DOHH2 (cell line): ENCODE measurements at regions not wholly inside any gene's neighbourhood (a gene's known extent, or its start where the extent isn't known, plus 50 kb on each side); places are given as distances from the start of the nearest gene placed in this dataset.

ENCODE experiments used
- H3F3A ChIP-seq: fragments of 200-600 bp; sonication (generic), shearing (Covaris generic); 2 replicates; pipeline ENCODE4 v1.6.0; 2016; ENCODE audit warnings: antibody characterized with exemption, mild to moderate bottlenecking; ENCODE audit not compliant: control insufficient read depth, insufficient read depth
- H3K27ac ChIP-seq: fragments of 200-600 bp; sonication (generic); 2 replicates; pipeline ENCODE4 v1.5.1; 2014; ENCODE audit warnings: low read depth, mild to moderate bottlenecking, low read length, moderate library complexity
- H3K27me3 ChIP-seq: fragments of 200-600 bp; sonication (generic); 2 replicates; pipeline ENCODE4 v1.6.1; 2014; ENCODE audit warnings: mild to moderate bottlenecking, low read length, mixed read lengths; ENCODE audit not compliant: control insufficient read depth
- H3K36me3 ChIP-seq: fragments of 200-600 bp; sonication (generic); 2 replicates; pipeline ENCODE4 v1.6.1; 2014; ENCODE audit warnings: mild to moderate bottlenecking, low read length, moderate library complexity, mixed read lengths; ENCODE audit not compliant: control insufficient read depth
- H3K4me1 ChIP-seq: fragments of 200-600 bp; sonication (generic); 2 replicates; pipeline ENCODE4 v1.6.1; 2014; ENCODE audit warnings: mild to moderate bottlenecking, low read length, mixed read lengths; ENCODE audit not compliant: control insufficient read depth
- H3K4me2 ChIP-seq: fragments of 200-600 bp; sonication (generic); 2 replicates; pipeline ENCODE4 v1.6.0; 2014; ENCODE audit warnings: mild to moderate bottlenecking, low read length, moderate library complexity
- H3K4me3 ChIP-seq: fragments of 200-600 bp; sonication (generic); 2 replicates; pipeline ENCODE4 v1.5.1; 2014; ENCODE audit warnings: mild to moderate bottlenecking, low read length, mixed read lengths
- H3K79me2 ChIP-seq: fragments of 200-600 bp; sonication (generic); 2 replicates; pipeline ENCODE4 v1.6.1; 2014; ENCODE audit warnings: mild to moderate bottlenecking, low read length, mixed read lengths; ENCODE audit not compliant: control insufficient read depth
- H3K9me2 ChIP-seq: fragments of 200-600 bp; sonication (generic); replicated peaks from 2 replicates; pipeline ENCODE4 v1.6.1; 2014; ENCODE audit warnings: mild to moderate bottlenecking, low read length, mixed read lengths; ENCODE audit not compliant: control insufficient read depth
- H3K9me3 ChIP-seq: fragments of 200-600 bp; sonication (generic); 2 replicates; pipeline ENCODE4 v1.6.1; 2014; ENCODE audit warnings: antibody characterized with exemption, low read length, mixed read lengths; ENCODE audit not compliant: control insufficient read depth, insufficient read depth
- H4K20me1 ChIP-seq: fragments of 200-600 bp; sonication (generic); 2 replicates; pipeline ENCODE4 v1.6.0; 2014; ENCODE audit warnings: low read depth, mild to moderate bottlenecking, antibody characterized with exemption, low read length, moderate library complexity; ENCODE audit not compliant: control insufficient read depth, insufficient read depth
- EZH2phosphoT487 ChIP-seq: fragments of 200-600 bp; sonication (generic); IDR thresholded peaks from 2 replicates; pipeline ENCODE4 v1.6.1; 2017; ENCODE audit warnings: borderline replicate concordance, mild to moderate bottlenecking, antibody characterized with exemption, low read length, moderate library complexity, mixed read lengths
- TF ChIP-seq, protein P1 (sequence below): fragments of 200-600 bp; sonication (generic); IDR thresholded peaks from one replicate; pipeline ENCODE4 v1.5.1; 2014; ENCODE audit warnings: antibody characterized with exemption, mild to moderate bottlenecking, low read depth, low read length; ENCODE audit not compliant: poor library complexity, severe bottlenecking

DNA sequence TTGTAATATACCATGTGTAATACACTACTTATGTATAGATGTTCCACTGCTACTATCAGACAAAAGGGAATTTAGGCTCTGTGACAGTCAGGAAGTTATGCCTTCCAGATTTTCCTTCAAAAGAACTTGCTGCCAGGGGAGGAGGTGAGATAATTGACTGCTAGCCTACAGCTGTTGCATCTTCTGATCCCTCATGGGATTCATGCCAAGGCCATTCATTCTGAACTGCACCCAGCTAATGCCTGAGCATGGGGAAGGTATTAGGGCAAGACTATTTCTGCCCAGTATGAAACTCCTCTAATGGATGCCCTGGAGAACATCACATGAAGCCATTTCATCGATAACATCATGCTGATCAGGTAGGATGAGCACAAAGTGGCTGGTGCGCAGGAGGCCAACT lies 746.5 kb upstream of the ZNF608 start:
- Histone ChIP-seq H3K9me2 (no peaks in the 10 kb centered on the region), H3K36me3 (no peaks in the 10 kb centered on the region), H4K20me1 (no peaks in the 10 kb centered on the region), H3K9me3 (no peaks in the 10 kb centered on the region), H3K27me3 (no peaks in the 10 kb centered on the region), H3K27ac (no peak overlapping the region), H3F3A (no peaks in the 10 kb centered on the region), H3K4me2 (no peak overlapping the region), H3K4me1 (no peaks in the 10 kb centered on the region), H3K79me2 (no peaks in the 10 kb centered on the region), H3K4me3 (no peak overlapping the region)
- TF ChIP-seq, protein P1, sequence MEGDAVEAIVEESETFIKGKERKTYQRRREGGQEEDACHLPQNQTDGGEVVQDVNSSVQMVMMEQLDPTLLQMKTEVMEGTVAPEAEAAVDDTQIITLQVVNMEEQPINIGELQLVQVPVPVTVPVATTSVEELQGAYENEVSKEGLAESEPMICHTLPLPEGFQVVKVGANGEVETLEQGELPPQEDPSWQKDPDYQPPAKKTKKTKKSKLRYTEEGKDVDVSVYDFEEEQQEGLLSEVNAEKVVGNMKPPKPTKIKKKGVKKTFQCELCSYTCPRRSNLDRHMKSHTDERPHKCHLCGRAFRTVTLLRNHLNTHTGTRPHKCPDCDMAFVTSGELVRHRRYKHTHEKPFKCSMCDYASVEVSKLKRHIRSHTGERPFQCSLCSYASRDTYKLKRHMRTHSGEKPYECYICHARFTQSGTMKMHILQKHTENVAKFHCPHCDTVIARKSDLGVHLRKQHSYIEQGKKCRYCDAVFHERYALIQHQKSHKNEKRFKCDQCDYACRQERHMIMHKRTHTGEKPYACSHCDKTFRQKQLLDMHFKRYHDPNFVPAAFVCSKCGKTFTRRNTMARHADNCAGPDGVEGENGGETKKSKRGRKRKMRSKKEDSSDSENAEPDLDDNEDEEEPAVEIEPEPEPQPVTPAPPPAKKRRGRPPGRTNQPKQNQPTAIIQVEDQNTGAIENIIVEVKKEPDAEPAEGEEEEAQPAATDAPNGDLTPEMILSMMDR, result no peak
- no peak for TF ChIP-seq EZH2phosphoT487

DNA sequence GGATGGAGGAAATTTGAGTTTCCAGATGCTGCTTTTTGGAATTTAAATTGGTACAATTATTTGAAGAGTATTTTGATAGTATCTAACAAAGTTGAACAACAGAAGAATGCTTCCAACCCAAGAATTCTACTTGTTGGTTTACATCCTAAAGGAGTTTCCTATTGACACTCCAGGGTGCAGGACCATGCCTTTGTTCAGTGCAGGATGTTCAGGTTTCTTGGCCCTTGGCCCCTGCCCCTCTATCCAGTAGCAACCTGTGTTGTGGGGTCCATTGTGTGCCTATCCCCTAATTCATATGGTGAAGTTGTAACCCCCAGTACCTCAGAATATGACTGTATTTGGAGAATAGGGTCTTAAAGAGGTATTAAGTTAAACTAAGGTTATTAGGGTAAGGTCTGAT lies 750.0 kb upstream of the ZNF608 start:
- Histone ChIP-seq H4K20me1 (no peaks in the 10 kb centered on the region), H3K4me1 (no peaks in the 10 kb centered on the region), H3K9me2 (no peaks in the 10 kb centered on the region), H3K27me3 (no peaks in the 10 kb centered on the region), H3K79me2 (no peaks in the 10 kb centered on the region), H3K4me2 (no peak overlapping the region), H3K27ac (no peak overlapping the region), H3K9me3 (no peaks in the 10 kb centered on the region), H3K4me3 (no peak overlapping the region), H3F3A (no peaks in the 10 kb centered on the region), H3K36me3 (no peaks in the 10 kb centered on the region)
- TF ChIP-seq, protein P1, result no peak
- TF ChIP-seq EZH2phosphoT487, result no peak

DNA sequence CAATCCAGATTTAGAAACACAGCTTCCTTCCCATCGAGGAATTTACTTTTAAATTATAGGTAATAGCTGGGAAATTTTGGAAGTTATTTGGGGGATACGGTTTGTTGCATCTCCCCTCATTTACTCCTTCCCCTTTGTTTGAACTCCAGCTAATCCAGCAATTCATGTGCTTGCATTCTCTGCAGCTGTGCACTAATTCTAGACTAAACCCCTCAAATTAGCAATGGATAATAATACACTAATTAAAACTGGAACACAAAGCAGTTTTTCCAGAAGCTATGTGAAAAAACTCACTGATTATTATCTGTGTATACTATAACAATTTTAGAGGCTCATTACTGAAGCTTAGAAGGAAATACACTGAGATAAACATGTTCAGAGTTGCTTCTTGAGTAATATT lies 751.2 kb upstream of the ZNF608 start:
- TF ChIP-seq, protein P1, result no peak
- no peak for TF ChIP-seq EZH2phosphoT487
- Histone ChIP-seq H3K9me2 (no peaks in the 10 kb centered on the region), H3F3A (no peaks in the 10 kb centered on the region), H3K4me3 (no peak overlapping the region), H3K79me2 (no peaks in the 10 kb centered on the region), H3K4me1 (no peaks in the 10 kb centered on the region), H3K9me3 (no peaks in the 10 kb centered on the region), H3K27ac (no peak overlapping the region), H3K4me2 (no peak overlapping the region), H4K20me1 (no peaks in the 10 kb centered on the region), H3K27me3 (no peaks in the 10 kb centered on the region), H3K36me3 (no peaks in the 10 kb centered on the region)
